H7 (cell line): ENCODE measurements at regions not wholly inside any gene's neighbourhood (a gene's known extent, or its start where the extent isn't known, plus 50 kb on each side); places are given as distances from the start of the nearest gene placed in this dataset.
A peak's percentile ranks its signal among the peaks of the same experiment; 100 is the strongest.
"Not testable (repeated sequence)": the region's sequence is repeated elsewhere in the genome, so short reads cannot be mapped to it uniquely, and the experiment has no call there.

Experiments
- DNase-seq: peaks from one replicate; pipeline ENCODE4 v3.0.0; 2012
- H3K27me3 ChIP-seq: 2 replicates; pipeline ENCODE4 v1.6.0; 2011; ENCODE audit warnings: mild to moderate bottlenecking, low read length; ENCODE audit not compliant: control insufficient read depth, insufficient read depth
- H3K36me3 ChIP-seq: replicated peaks from 2 replicates; pipeline ENCODE4 v1.5.1; 2011; ENCODE audit warnings: low read length; ENCODE audit not compliant: control insufficient read depth, insufficient read depth
- H3K4me3 ChIP-seq: 2 replicates; pipeline ENCODE4 v1.5.1; 2011; ENCODE audit warnings: low read depth, mild to moderate bottlenecking, control low read depth, low read length, moderate library complexity; ENCODE audit not compliant: insufficient read depth

DNA sequence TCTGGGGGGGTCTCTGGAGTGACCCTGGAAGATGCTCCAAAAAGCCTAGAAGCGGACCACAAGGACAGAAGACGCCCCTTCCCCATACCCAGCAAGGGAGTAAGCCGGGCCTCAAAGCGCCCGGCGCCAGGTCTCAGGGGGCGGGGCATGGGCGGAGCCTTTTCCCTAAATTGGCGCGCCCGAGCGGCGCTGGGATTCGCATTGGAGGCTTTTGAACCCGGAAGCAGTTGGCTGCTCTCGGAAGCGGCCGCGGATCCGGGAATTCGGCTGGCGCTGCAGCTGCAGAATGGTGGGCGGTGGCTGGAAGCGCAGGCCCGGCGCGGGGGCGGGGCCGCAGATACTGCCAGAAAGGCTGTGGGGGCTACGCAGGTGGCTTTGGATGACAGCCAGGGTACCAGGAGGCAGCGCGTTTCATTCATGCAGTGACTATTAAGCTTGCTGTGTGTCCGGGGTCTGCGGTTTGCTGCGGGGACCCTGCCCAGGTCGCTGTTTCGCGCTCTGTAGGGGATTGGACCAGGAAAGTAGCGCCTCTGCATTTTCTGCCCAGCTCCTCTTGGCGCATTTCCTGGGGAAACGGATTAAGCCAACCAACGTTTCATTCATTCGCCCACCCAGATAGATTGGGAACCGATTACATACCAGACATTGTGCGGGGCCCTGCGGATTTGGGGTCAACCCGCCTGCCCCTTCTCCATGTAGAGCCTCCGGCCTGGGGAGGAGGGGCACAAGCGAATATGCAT, 83.0 kb upstream of the FREM1 start:
- peak overlapping the region; percentile 60 for H3K4me3 ChIP-seq
- H3K27me3 ChIP-seq: no peaks in the 10 kb centered on the region
- peak; percentile 90 for DNase-seq
- no peaks in the 10 kb centered on the region for H3K36me3 ChIP-seq

- Histone ChIP-seq H3K27me3 (no peaks in the 10 kb centered on the region), H3K36me3 (no peaks in the 10 kb centered on the region), H3K4me3 (peak overlapping the region; percentile 32; the same call in 1 of the 2 replicates)
- no peak for DNase-seq
These were observed 82.3 kb upstream of the FREM1 start for GRCh38 chr9:14992516-14992915.

DNA sequence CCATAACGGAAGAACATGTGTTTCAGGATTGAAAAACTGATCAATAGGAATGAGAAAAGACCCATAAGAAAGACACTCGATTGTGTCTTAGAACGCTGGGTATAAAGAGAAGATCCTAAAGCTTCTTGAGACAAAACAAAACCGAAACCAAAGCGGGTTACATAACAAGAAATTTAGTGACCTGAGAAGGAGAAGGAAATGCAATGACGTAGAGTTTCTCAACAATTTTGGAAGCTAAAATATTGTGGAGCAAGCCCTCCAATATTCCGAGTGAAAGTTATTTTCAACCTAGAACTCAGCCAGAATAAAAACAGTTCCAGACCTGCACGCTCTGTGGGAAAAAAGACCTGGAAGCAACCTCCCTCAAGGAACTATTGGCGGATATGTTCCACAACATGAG, 81.9 kb upstream of the FREM1 start:
- Histone ChIP-seq H3K27me3 (no peaks in the 10 kb centered on the region), H3K4me3 (no peak overlapping the region), H3K36me3 (no peaks in the 10 kb centered on the region)
- no peak for DNase-seq

DNA sequence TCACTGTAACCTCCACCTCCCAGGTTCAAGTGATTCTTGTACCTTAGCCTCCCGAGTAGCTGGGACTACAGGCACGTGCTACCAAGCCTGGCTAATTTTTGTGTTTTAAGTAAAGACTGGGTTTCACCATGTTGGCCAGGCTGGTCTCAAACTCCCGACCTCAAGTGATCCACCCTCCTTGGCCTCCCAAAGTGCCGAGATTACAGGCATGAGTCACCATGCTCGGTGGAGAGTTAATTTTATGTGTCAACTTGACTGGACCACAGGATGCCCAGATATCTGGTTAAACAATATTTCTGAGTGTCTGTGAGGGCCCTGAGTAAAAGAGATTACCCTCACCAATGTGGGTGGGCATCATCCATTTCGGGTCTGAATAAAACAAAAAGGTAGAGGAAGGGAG, 80.4 kb upstream of the FREM1 start:
- not testable (repeated sequence) for DNase-seq, H3K27me3 ChIP-seq, H3K36me3 ChIP-seq, H3K4me3 ChIP-seq

DNA sequence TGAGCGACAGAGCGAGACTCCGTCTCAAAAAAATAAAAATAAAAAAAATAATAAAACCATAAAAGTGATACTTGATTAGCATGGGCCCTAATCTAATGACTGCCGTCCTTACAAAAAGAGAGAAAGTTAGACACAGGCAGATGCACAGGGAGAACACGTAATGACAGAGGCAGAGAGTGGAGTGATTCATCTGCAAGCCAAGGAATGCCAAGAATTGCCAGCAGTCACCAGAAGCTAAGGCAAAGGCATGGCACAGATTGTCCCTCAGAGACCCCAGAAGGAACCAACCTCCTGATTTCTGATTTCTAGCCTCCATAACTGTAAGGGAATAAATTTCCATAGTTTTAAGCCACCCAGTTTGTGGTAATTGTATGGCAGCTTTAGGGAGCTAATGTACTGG, 79.6 kb upstream of the FREM1 start:
- no peaks in the 10 kb centered on the region for H3K27me3 ChIP-seq
- no peak for DNase-seq
- H3K4me3 ChIP-seq: no peak overlapping the region
- no peaks in the 10 kb centered on the region for H3K36me3 ChIP-seq

- not testable (repeated sequence) for H3K4me3 ChIP-seq, DNase-seq, H3K27me3 ChIP-seq, H3K36me3 ChIP-seq
These were observed 79.1 kb upstream of the FREM1 start for GRCh38 chr9:14989336-14989735.

GRCh38 chr9:14987858-14988257, 77.6 kb upstream of the FREM1 start:
- Histone ChIP-seq H3K27me3 (no peaks in the 10 kb centered on the region), H3K36me3 (no peaks in the 10 kb centered on the region), H3K4me3 (no peak overlapping the region)
- no peak for DNase-seq

DNA sequence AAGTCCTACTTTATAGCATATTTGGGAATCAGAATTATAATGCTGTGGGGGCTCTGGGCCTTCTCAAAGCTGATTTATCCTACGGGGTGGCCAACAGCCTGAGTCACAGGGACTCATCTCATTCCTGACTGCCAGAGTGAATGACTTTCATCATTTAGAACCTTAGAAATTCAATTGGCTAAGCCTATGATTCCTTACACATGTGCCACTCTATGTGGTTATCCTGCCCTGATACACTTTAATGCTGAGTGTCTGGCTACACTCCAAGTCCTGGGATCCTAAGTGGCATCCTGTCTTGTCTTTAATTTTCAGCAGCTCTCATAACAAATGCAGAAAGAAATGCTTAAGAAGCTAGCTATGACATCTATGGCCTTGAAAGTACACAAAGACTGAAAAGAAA, 75.2 kb upstream of the FREM1 start:
- no peak for DNase-seq
- no peak overlapping the region for H3K4me3 ChIP-seq
- no peaks in the 10 kb centered on the region for H3K36me3 ChIP-seq
- no peaks in the 10 kb centered on the region for H3K27me3 ChIP-seq

DNA sequence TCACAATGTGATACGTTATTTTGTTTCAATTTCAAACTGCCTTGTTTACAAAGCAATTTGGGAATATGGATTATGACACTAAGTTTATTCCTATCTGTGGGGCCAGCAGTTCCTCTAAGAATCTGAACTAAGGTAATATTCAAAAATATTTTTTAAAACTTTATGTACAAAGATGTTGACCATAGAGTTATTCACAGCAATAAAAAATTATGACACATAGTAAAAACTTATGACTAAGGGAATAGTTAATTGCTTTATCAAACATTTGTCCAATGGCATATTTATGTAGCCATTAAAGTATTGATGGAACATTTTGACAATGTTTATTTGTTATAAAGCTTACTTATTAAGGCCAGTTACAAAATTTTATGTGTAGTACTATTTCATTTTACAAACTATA, 73.4 kb upstream of the FREM1 start:
- no peaks in the 10 kb centered on the region for H3K36me3 ChIP-seq
- no peaks in the 10 kb centered on the region for H3K27me3 ChIP-seq
- DNase-seq: no peak
- H3K4me3 ChIP-seq: no peak overlapping the region

DNA sequence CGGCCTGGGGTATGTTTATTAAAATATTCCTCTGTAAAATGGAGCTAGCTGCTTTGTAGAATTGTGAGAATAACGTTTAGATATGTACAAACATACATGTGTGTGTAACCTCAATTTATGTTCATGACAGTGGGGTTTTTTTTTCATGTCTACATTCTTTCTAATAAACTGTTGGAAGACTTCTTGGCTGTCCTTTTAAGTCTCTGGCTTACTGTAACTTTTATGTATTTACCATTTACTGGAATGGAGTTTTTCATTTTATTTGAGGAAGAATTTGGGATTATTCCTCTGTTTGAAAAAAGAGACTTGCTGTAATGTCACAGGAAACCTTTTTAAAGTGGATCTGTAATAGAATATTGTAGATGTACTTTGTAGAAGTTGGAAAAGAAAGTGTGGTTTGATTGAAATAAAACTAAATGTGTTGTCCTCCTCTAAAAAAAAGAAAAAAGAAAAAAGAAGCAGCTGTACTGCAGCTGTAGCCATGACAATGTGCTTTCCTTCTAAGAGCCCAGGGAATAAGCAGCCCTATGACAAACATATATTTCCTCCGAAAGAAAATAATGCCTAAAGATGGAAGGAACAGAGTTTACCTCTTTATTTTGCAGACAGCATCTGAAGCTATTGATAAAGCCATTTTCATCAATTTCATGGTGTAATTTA, 71.2 kb upstream of the FREM1 start:
- Histone ChIP-seq H3K4me3 (no peak overlapping the region), H3K27me3 (no peaks in the 10 kb centered on the region), H3K36me3 (no peaks in the 10 kb centered on the region)
- DNase-seq: no peak

DNA sequence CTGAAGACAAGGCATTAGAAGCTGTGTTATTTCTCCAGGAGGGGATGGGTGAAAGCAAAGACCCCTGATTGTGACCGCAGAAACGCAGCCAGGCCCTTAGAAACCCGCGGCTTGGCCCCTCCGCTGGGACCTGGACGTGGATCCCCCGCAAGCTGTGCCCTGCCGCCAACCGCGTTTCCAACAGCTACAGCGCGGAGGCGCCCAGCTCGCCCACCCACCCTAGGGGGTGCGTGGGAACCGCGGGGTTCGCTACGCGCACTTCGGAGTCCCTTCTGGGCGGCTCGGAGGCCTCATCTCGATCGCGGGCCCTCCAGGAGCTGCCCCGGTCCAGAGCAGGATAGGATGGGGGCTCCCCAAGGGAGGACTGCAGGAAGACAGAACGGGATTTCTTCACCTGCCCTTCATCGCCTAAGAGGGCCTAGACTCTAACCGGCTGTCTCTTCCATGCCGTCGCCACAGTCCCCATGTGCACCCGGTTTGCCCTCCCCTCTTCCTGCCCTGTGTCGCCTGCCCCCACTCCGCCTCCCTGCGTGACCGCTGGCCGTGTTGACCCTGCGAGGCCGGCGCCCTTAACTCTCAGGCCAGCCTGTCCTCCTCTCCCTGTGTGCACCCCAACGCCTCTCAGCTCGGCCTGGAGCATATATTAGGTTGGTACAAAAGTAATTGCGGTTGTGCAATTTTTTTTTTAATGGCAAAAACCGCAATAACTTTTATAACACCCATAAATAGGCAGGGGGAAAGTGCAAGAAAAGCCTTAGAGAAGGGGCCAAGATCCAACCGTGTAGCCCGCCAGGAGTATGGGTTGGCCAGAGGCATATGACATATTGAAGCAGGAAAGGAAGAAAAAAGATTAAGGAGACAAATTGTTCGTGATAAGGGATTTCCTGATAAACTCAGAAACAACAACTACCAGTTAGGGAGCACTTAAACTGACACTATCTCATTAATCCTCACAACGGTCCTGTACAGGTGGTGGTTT, 68.1 kb upstream of the FREM1 start:
- no peaks in the 10 kb centered on the region for H3K27me3 ChIP-seq
- no peaks in the 10 kb centered on the region for H3K36me3 ChIP-seq
- no peak overlapping the region for H3K4me3 ChIP-seq
- peak; percentile 45 for DNase-seq

- H3K36me3 ChIP-seq: no peaks in the 10 kb centered on the region
- H3K4me3 ChIP-seq: no peak overlapping the region
- no peak for DNase-seq
- H3K27me3 ChIP-seq: no peaks in the 10 kb centered on the region
These were observed 57.5 kb upstream of the FREM1 start for GRCh38 chr9:14967450-14968321.

GRCh38 chr9:14962193-14962882, 52.1 kb upstream of the FREM1 start:
- Histone ChIP-seq H3K4me3 (no peak overlapping the region), H3K36me3 (no peaks in the 10 kb centered on the region), H3K27me3 (no peaks in the 10 kb centered on the region)
- DNase-seq: no peak
